ENCODE measurements at regions not wholly inside any gene's neighbourhood (a gene's known extent, or its start where the extent isn't known, plus 50 kb on each side); places are given as distances from the start of the nearest gene placed in this dataset.

GRCh38 chr9:81035171-81035570 is 654.2 kb downstream of the TLE1 start:
- no peak for DNase-seq (ENCODE audit: low spot score in 2 of 2)
- 18 to 25% methylated on average over 4 of the region's 4 CpGs for WGBS, 2 donors
- H3K4me3 ChIP-seq (ENCODE audit: low read depth, poor library complexity, severe bottlenecking): no peak overlapping the region
- intact Hi-C loops (cut with DNase I; ENCODE audit: low total_unique reads): no loop called here
- TF ChIP-seq CTCF (IDR thresholded peaks at IDR 0.05) (no peak), POLR2A (IDR thresholded peaks at IDR 0.05) (no peak)

- intact Hi-C loops (cut with DNase I; ENCODE audit: low total_unique reads): no loop called here
- no peak for TF ChIP-seq CTCF (IDR thresholded peaks at IDR 0.05)
- TF ChIP-seq POLR2A (IDR thresholded peaks at IDR 0.05): no peak
- no peak for DNase-seq (ENCODE audit: low spot score in 2 of 2)
- 39 to 46% methylated on average over 1 of the region's 1 CpG for WGBS, 2 donors
- H3K4me3 ChIP-seq (ENCODE audit: low read depth, poor library complexity, severe bottlenecking): no peak overlapping the region
These were observed 656.5 kb downstream of the TLE1 start for GRCh38 chr9:81032831-81033230.

GRCh38 chr9:81032030-81032572 is 657.2 kb downstream of the TLE1 start:
- TF ChIP-seq CTCF (IDR thresholded peaks at IDR 0.05) (no peak), POLR2A (IDR thresholded peaks at IDR 0.05) (no peak)
- no peak overlapping the region for H3K4me3 ChIP-seq (ENCODE audit: low read depth, poor library complexity, severe bottlenecking)
- no peak for DNase-seq (ENCODE audit: low spot score in 2 of 2)
- intact Hi-C loops (cut with DNase I; ENCODE audit: low total_unique reads): no loop called here
- WGBS, 2 donors: 61 to 62% methylated on average over 2 of the region's 2 CpGs

DNA sequence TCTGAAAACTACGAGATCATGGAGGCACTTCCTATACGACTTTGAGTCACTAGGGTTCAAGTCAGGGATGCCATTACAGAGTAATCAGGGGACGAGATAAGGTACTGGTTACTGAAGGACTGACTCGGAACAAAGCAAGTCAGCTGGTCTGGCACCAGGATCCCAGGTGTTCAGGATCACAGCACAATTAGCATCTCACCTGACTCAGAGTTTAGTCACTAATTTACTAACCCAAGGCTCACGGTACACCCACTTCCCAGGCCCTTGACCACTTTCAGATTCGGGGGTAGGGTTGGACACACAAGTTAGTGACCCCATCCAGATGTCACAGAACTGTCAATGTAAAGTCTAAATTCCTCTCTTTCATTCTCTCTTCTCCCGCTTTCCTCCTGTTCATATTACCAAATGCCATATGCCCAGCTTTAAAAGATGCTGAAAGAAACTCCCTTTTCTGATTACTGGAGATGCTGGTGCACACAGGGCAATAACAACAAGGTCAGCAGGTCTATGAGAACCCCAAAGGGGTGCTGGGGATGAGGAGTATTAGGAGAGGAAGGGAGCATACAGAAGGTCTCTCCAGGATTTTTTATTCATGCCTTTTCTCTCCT is 657.8 kb downstream of the TLE1 start:
- 90 to 92% methylated on average over 7 of the region's 7 CpGs for WGBS, 2 donors
- no peak for DNase-seq (ENCODE audit: low spot score in 2 of 2)

GRCh38 chr9:81030027-81030426 is 659.3 kb downstream of the TLE1 start:
- intact Hi-C loops (cut with DNase I; ENCODE audit: low total_unique reads): no loop called here
- no peak for DNase-seq (ENCODE audit: low spot score in 2 of 2)
- no peak overlapping the region for H3K4me3 ChIP-seq (ENCODE audit: low read depth, poor library complexity, severe bottlenecking)
- TF ChIP-seq CTCF (IDR thresholded peaks at IDR 0.05) (no peak), POLR2A (IDR thresholded peaks at IDR 0.05) (no peak)

More for the DNA sequence above, 657.8 kb downstream of the TLE1 start:
- no peak overlapping the region for H3K4me3 ChIP-seq (ENCODE audit: low read depth, poor library complexity, severe bottlenecking)
- intact Hi-C loops (cut with DNase I; ENCODE audit: low total_unique reads): no loop called here
- no peak for TF ChIP-seq CTCF (IDR thresholded peaks at IDR 0.05)
- TF ChIP-seq POLR2A (IDR thresholded peaks at IDR 0.05): no peak

DNA sequence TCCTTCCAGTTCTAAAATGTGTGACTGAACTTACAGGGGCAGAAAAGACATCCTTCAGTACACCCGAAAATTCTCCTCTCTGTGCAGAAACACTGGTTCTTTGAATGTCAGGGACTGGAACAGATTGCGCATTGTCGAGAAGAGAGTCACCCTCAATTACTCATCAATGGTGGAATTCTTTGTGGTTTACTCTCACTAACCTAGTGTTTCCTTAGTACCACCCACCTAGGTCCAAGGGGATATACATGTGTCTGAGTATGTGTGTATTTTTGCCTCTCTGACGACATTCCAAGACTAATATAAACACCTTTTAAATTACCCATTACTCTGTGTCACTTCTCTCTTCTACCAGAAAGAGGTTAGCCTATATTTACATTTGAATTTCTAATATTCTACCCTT is 660.8 kb downstream of the TLE1 start:
- no peak for DNase-seq (ENCODE audit: low spot score in 2 of 2)
- H3K4me3 ChIP-seq (ENCODE audit: low read depth, poor library complexity, severe bottlenecking): no peak overlapping the region
- 88 to 91% methylated on average over 4 of the region's 4 CpGs for WGBS, 2 donors
- TF ChIP-seq POLR2A (IDR thresholded peaks at IDR 0.05) (no peak), CTCF (IDR thresholded peaks at IDR 0.05) (no peak)
- intact Hi-C loops (cut with DNase I; ENCODE audit: low total_unique reads): no loop called here
